HFF-Myc (cell line): ENCODE measurements at regions not wholly inside any gene's neighbourhood (a gene's known extent, or its start where the extent isn't known, plus 50 kb on each side); places are given as distances from the start of the nearest gene placed in this dataset.

Experiments used
- DNase-seq: peaks from one replicate; pipeline ENCODE4 v3.0.0-alpha.2; 2011; ENCODE audit warnings: low read depth; ENCODE audit errors: extremely low read depth
- H3K4me3 ChIP-seq: replicated peaks from 2 replicates; pipeline ENCODE4 v1.5.1; 2011; ENCODE audit warnings: low read depth, mild to moderate bottlenecking, control low read depth, low read length
- TF ChIP-seq, protein P1 (sequence below): IDR thresholded peaks from 2 replicates; pipeline ENCODE4 v1.5.1; 2012; ENCODE audit warnings: mild to moderate bottlenecking, low read depth, low read length, control low read depth; ENCODE audit errors: missing control alignments

DNA sequence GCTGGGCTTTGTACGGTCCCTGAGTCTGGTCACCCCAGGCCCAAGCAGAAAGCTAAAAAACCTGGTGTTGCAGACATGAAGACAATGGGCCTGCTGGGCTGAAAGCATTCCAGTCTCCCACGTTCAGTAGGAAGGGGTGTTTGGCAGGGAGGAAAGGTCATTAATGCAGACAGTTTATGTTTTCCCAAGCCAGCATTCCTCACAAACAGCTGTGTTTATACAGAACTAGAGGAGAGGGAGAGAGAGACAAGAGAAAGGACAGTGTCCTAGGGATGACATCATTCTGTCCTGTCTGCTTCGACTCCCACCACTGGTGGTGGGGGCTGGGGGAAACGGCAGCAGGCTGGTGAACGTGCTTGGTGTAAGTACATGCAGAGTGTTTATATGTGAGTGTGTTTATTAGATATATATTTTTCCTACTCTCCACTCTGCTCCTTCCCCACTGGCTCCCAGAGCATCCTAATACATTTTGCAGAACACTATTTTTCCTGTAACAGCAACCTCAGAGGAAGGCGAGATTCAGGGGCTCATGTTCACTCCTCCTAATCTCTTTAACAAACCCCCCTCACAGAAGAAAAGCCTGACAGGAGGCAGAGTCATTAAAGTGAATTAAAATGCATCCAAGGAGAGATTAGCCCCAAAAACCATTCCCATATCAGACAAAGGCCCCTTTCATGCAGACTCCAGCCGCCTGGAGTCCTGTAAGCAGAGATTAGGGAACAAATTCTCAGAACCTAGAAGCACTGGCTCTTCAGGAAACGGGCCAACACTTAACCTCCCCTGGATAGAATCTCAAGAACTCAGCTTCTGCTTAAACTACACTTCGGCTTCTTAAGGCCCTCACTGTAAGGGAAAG is 380.4 kb downstream of the TNS1 start:
- H3K4me3 ChIP-seq = no peak overlapping the region
- peak; percentile 40 for DNase-seq
- TF ChIP-seq, protein P1, sequence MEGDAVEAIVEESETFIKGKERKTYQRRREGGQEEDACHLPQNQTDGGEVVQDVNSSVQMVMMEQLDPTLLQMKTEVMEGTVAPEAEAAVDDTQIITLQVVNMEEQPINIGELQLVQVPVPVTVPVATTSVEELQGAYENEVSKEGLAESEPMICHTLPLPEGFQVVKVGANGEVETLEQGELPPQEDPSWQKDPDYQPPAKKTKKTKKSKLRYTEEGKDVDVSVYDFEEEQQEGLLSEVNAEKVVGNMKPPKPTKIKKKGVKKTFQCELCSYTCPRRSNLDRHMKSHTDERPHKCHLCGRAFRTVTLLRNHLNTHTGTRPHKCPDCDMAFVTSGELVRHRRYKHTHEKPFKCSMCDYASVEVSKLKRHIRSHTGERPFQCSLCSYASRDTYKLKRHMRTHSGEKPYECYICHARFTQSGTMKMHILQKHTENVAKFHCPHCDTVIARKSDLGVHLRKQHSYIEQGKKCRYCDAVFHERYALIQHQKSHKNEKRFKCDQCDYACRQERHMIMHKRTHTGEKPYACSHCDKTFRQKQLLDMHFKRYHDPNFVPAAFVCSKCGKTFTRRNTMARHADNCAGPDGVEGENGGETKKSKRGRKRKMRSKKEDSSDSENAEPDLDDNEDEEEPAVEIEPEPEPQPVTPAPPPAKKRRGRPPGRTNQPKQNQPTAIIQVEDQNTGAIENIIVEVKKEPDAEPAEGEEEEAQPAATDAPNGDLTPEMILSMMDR = no peak

DNA sequence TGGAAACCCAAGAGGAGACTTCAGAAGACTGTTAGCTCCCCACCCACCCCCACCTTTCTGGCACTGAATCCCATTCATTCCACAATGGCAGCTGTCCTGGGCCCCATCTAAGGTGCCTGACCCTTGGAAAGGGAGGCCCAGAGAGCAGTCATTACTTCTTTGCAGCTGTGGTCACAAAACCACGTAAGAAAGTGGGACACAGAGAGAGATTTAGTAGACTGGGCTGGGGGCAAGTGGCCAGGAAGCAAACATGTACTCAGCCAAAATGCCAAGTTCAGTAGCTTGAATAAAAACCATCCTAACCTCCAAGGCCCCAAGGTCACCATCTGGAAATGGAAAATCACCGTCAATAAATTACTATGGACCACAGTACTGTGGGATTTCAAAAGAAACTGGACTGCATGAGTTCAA is 381.4 kb downstream of the TNS1 start:
- TF ChIP-seq, protein P1 = no peak
- H3K4me3 ChIP-seq = no peak overlapping the region
- no peak for DNase-seq

DNA sequence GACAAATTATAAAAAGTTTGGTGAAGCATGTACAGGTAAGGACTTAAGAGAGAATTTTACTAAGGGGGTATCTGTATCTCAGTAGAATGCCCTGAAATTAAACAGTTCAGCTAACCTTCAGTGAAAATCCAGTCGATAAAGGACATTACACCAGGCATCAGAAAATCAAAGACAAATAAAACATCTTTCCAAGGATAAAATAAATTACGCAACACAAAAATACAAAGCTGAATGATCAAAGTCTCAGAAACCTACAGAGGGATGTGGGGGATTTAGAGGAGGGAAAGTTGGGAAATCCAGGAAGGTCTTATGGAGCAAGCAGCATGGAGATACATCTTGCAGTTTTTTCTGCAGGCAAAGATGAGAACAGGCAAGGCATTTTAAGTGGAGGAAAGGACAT is 384.1 kb downstream of the TNS1 start:
- H3K4me3 ChIP-seq = no peak overlapping the region
- no peak for DNase-seq
- TF ChIP-seq, protein P1 = no peak

DNA sequence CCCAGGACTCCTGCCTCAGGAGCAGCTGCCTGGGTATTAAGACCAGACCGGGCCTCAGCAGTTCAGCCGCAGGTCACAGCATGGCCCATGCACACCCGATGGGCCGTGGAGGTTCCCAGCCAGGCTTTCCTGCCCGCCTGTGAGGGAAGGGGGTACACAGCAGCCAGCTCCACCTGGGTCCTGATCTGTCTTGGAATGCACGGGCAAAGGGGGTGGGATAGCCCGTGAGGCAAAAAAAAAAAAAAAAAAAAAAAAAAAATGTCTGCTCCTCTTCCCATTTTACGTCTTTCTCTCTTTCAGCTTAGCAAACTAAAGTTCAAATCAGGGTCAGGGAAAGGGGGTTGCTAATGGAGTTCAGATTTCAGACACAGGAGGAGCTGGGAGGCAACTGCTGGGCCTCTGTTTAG is 385.2 kb downstream of the TNS1 start:
- DNase-seq = no peak
- TF ChIP-seq, protein P1 = no peak
- no peak overlapping the region for H3K4me3 ChIP-seq

DNA sequence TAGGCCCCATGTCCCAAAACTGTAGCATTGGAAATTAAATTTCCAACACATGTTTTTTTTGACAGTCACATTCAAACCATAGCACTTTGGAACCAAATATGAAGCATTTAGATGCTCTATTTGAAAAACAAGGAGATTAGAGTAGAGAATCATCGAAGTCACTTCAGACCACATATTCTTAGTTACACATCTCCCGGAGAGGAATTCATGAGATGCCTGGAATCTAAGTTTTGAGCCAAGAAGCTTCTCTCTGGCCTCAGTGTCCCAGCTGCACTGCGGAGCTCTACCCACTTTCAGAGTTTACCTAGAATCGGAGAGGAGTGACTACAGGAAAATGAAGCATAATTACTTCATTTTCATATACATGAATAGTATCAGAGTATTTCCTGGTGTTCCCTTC is 385.9 kb downstream of the TNS1 start:
- TF ChIP-seq, protein P1 = no peak
- DNase-seq = no peak
- no peak overlapping the region for H3K4me3 ChIP-seq

DNA sequence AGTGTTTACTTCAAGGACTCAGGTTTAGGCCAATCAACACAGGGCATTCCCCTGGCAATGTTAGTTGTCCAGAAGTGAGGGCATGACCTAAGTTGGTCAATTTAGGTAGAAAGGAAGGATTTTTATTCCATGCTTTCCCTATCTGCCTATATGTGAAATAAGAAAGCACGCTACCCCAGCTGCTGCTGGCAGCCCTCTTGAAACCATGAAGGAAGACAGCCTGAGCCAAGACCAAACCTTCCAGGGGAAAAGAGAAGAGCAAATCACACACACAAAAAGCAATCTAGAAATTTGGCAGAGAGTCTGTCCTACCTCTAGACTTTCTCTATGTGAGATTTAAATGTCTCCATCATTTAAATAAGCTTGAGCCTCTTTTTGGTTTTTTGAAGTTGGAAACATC is 387.6 kb downstream of the TNS1 start:
- no peak overlapping the region for H3K4me3 ChIP-seq
- TF ChIP-seq, protein P1 = no peak
- DNase-seq = no peak
